K562 (cell line): ENCODE measurements at regions not wholly inside any gene's neighbourhood (a gene's known extent, or its start where the extent isn't known, plus 50 kb on each side); places are given as distances from the start of the nearest gene placed in this dataset.

Experiments
- CBX1 ChIP-seq: sonication (generic); IDR thresholded peaks from 2 replicates; pipeline ENCODE4 v1.6.1; 2016; ENCODE audit warnings: antibody characterized with exemption, low read depth, mild to moderate bottlenecking
- CTCF ChIP-seq, 3 experiments: IDR thresholded peaks in 2 of 3; conservative IDR thresholded peaks in 1 of 3; 2 replicates each; pipeline ENCODE4 v1.5.1; 2011 to 2012; ENCODE audit warnings: low read length in 3 of 3, mild to moderate bottlenecking in 3 of 3, control low read depth in 2 of 3, improper control_type of control experiment in 1 of 3, inconsistent platforms in 1 of 3, low read depth in 1 of 3, mixed read lengths in 1 of 3, moderate library complexity in 1 of 3; ENCODE audit not compliant: insufficient read depth in 2 of 3
- DIDO1 ChIP-seq: fragments of 450-650 bp; IDR thresholded peaks from 2 replicates; pipeline ENCODE4 v1.6.1; 2016; ENCODE audit warnings: low read depth, missing biosample characterization, missing genetic modification characterization
- HMGXB4 ChIP-seq: sonication (generic); formaldehyde crosslinking; IDR thresholded peaks from 2 replicates; pipeline ENCODE4 v1.8.1; 2023; ENCODE audit warnings: mild to moderate bottlenecking, missing genetic modification reagents
- MBD2 ChIP-seq: sonication (generic); IDR thresholded peaks from 2 replicates; pipeline ENCODE4 v1.6.1; 2016; ENCODE audit warnings: low read depth, borderline replicate concordance
- SMAD2 ChIP-seq: fragments of 150-350 bp; IDR thresholded peaks from 2 replicates; pipeline ENCODE4 v1.6.1; 2014; ENCODE audit warnings: low read depth, mild to moderate bottlenecking, low read length
- TRIM28 ChIP-seq: fragments of 450-650 bp; IDR thresholded peaks from 2 replicates; pipeline ENCODE4 v1.6.1; 2017
- XRCC4 ChIP-seq: IDR thresholded peaks from one replicate; pipeline ENCODE4 v1.6.1; 2011; ENCODE audit not compliant: insufficient read depth, insufficient read length; ENCODE audit errors: extremely low read depth
- ZBTB11 ChIP-seq, 3 experiments: fragments of 200-800 bp in 1 of 3; fragments of 250-450 bp in 1 of 3; fragments of 450-650 bp in 1 of 3; sonication (Bioruptor Pico) in 1 of 3; sonication (Bioruptor generic) in 1 of 3; formaldehyde crosslinking in 1 of 3; IDR thresholded peaks; 2 replicates each; pipeline versions ENCODE4 v1.6.1 to v1.8.0; 2016 to 2022; ENCODE audit warnings: mild to moderate bottlenecking in 2 of 3, missing genetic modification characterization in 2 of 3, missing compliant biosample characterization in 1 of 3, moderate library complexity in 1 of 3
- ZC3H8 ChIP-seq: fragments of 450-650 bp; IDR thresholded peaks from 2 replicates; pipeline ENCODE4 v1.6.1; 2017

GRCh38 chr5:20056933-20057332, 68.9 kb upstream of the CDH18 start (continued):
- TF ChIP-seq CTCF (IDR thresholded peaks at IDR 0.05 in 2 of 3, conservative IDR thresholded peaks at IDR 0.05 in 1 of 3; ENCODE audit: insufficient read depth in 2 of 3, low read depth in 1 of 3, low read length in 3 of 3): no peak
- TF ChIP-seq ZC3H8: no peak
- TF ChIP-seq TRIM28: no peak
- TF ChIP-seq ZBTB11 (CRISPR knock-in tag; IDR thresholded peaks at IDR 0.05): no peak
- no peak for TF ChIP-seq SMAD2
- TF ChIP-seq HMGXB4 (CRISPR knock-in tag): no peak
- TF ChIP-seq XRCC4: no peak
- no peak for TF ChIP-seq DIDO1 (tag)
- TF ChIP-seq MBD2: no peak
- TF ChIP-seq CBX1: no peak
